Upper lobe of left lung (tissue), 4 donors: ENCODE measurements at regions not wholly inside any gene's neighbourhood (a gene's known extent, or its start where the extent isn't known, plus 50 kb on each side); places are given as distances from the start of the nearest gene placed in this dataset.

Source experiments
- POLR2A ChIP-seq, 4 donors: fragments of 450-650 bp; IDR thresholded peaks; one replicate each; pipeline ENCODE4 v1.5.1; 2016 to 2017; ENCODE audit warnings: antibody characterized with exemption in 4 of 4, mild to moderate bottlenecking in 2 of 4
- TF ChIP-seq, protein P1 (sequence below), 6 experiments: fragments of 450-650 bp in 4 of 6; fragments of 200-600 bp in 2 of 6; sonication (generic) in 2 of 6; IDR thresholded peaks; one replicate each; pipeline ENCODE4 v1.5.1; 2016 to 2019; ENCODE audit warnings: antibody characterized with exemption in 6 of 6

DNA sequence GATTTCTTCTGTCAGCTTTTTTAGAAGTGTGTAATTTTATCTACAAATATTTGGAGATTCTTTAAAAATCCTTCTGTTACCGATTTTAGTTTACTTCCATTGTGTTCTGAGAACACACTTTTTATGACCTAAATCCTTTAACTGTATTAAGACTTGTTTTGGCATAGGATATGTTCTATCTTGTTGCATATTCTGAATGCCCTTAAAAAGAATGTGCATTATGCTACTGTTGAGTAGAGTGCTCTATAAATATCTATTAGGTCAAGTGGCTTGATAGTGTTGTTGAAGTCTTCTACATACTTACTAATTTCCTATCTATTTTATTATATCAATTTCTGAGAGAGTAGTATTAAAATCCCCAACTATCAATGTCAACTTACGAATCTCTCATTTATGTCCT, 502.2 kb downstream of the MAFB start:
- no peak for TF ChIP-seq POLR2A (IDR thresholded peaks at IDR 0.05)
- TF ChIP-seq, protein P1, sequence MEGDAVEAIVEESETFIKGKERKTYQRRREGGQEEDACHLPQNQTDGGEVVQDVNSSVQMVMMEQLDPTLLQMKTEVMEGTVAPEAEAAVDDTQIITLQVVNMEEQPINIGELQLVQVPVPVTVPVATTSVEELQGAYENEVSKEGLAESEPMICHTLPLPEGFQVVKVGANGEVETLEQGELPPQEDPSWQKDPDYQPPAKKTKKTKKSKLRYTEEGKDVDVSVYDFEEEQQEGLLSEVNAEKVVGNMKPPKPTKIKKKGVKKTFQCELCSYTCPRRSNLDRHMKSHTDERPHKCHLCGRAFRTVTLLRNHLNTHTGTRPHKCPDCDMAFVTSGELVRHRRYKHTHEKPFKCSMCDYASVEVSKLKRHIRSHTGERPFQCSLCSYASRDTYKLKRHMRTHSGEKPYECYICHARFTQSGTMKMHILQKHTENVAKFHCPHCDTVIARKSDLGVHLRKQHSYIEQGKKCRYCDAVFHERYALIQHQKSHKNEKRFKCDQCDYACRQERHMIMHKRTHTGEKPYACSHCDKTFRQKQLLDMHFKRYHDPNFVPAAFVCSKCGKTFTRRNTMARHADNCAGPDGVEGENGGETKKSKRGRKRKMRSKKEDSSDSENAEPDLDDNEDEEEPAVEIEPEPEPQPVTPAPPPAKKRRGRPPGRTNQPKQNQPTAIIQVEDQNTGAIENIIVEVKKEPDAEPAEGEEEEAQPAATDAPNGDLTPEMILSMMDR (IDR thresholded peaks at IDR 0.05), result no peak
